NCI-H1694 treated with DMSO at 0.1 percent for 48 hours (cell line): ENCODE measurements at regions not wholly inside any gene's neighbourhood (a gene's known extent, or its start where the extent isn't known, plus 50 kb on each side); places are given as distances from the start of the nearest gene placed in this dataset.
"Not testable (repeated sequence)": the region's sequence is repeated elsewhere in the genome, so short reads cannot be mapped to it uniquely, and the experiment has no call there.

Experiments
- DNase-seq: peaks from one replicate; lab custom pipeline; 2025; lab: John Stamatoyannopoulos, UW

DNA sequence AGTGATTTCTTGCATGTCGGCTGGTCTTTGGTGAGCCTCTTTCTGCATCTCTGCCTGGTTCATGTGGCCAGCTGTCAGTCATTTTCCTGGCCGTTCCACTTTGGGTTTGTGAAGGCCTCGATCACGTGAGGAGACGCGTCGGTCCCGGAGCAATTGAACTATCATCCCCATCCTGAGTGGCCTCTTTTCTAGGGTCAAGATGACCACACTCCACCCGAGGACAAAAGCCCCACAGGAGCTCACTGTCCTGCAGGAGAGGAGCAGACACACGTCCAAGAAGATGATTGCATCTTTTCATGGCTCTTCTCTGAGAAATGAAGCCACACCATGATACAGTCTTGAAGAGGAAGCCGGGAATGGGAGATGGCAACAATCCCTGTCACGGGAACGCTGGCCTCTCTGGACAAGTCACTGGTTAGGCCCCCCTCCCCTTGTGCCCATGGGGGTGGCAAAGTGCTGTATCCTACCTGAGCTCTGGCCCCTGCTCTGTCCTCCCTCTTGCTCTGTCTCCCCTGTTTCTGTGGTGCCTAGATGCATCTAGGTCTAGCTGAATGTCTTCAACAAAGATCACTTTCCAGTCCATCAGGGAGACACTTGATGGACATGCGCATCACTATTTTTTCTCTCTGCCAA is 291.4 kb upstream of the ZNF337 start:
- DNase-seq = not testable (repeated sequence)

DNA sequence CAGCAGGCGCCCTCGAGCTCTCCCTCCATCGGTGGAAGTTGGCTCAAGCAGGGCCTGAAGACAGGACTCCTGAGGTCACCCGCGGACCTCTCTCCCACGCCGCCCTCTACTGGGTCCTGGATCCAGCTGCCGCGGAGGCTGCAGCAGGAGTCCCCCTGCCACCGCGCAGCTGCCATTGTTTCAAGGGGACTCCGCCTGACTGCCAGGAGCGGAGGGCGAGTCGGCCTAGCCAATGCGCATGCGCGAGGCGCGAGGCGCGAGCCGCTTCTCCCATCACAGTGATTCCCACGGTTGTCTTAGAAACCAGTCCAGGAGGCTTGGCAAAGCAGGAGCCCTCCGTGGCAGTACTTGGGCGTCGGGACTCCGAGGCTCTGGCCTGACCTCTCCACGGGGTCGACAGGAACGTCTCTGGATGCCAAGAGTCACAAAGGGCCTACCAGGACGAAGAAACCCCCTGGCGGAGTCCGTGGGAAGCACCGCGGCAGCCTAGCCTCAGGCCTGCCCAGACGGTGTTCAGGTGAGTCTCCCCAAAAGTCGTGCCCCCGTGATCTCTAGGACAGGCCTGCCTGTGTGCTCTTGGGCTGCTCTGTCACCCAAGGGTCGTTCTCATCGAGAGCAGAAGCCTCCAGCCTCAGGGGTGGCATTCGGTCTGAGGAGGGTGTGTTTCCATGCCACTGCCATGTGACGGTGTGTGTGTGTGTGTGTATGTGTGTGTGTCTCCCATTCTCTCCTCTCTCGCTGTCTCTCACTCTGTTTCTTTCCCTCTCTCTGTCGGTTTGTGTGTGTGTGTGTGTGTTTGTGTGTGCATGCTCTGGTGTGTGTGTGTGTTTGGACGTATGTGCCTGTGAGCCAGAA is 290.6 kb upstream of the ZNF337 start:
- DNase-seq = no peak

DNA sequence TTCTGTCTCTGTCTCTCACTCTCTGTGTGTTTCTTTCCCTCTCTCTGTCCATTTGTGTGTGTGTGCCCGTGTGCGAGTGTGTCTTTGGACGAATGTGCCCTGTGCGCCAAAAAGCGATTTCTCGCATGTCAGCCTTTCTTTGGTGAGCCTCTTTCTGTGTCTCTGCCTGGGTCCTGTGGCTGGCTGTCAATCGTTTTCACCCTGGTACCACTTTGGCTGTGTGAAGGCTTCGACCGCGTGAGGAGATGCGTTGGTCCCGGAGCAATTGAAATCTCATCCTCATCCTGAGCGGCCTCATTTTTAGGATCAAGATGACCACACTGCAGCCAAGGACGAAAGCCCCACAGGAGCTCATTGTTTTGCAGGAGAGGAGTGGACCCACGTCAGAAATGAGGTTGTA is 288.9 kb upstream of the ZNF337 start:
- DNase-seq = no peak

DNA sequence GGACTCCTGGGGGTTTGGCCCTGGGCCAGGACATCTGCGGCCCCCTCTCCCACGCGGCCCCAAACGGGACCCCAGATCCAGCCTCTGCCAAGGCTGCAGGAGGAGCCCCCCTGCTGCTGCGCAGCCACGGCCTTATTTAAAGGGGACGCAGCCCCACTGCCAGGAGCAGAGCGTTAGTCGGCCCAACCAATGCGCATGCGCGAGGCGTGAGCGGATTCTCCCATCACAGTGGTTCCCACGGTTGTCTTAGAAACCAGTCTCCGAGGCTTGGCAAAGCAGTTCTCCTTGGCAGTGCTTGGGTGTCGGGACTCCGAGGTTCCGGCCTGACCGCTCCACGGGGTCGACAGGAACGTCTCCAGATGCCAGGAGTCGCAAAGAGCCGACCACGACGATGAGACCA is 288.3 kb upstream of the ZNF337 start:
- no peak for DNase-seq

DNA sequence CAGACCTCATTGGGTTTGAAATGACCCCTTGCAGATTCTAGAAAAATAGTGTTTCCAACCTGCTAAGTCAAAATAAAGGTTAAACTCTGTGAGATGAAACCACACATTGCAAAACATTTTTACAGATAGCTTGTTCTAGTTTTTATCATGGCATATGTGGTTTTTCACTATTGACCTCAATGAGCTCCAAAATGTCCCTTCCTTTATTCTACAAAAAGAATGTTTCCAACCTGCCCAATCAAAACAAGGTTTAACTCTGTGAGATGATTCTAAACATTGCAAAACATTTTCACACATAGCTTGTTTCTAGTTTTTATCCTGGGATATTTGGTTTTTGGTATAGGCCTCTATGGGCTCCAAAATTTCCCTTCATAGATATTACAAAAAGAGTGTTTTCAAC is 286.0 kb upstream of the ZNF337 start:
- DNase-seq = not testable (repeated sequence)

DNA sequence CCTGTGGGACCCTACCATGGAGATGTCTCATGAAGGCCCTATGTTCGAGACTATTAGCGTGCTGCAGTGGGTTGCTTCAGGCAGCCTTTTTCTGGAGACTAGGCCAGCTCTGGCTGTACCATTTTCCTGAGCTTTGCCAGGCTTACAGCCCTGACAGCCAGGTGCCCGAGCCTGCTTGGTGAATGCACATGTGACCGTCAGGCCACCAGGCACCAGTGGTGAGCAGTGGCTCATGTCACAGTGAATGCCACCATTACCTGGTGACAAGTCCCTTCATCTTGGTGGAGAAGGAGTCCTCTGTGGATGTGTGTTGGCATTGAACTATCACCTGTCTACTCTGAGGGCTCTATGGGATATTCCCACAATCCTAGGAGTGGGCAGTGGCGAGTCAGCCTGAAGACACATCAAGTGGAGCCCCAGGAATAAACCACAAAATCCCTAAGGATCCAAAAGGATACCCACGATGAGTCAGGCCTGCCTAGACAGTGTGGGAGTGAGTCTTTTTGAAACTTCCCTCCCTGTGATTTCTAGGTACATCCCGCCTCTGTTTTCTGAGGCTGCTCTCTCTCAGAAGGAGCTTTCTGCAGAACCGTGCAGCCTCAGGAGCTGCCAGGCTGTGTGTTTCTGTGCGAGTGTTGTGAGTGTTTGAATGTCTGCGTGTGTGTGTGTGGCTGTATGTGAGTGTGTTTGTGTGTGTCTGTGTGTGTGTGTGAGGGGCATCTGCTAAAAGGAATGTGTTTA is 282.0 kb upstream of the ZNF337 start:
- DNase-seq = not testable (repeated sequence)

DNA sequence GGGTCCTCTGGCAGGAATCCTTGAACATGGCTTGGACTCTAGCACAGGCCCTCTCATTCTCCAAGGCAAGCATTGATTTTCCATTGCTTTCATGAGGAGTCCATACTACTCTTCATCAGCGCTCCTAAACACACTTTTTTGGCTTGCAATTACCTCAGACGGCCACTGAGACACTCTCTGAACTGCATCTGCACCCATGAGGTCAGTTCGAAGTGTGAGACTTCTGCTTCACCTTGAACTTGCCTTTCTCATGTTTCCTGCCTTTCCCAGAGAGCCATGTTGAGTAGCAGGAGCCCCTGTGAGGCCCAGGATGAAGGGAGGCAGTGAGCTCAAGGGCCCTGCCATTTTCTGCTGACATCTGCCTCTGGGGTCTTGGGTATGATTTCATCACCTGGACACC is 279.2 kb upstream of the ZNF337 start:
- not testable (repeated sequence) for DNase-seq

DNA sequence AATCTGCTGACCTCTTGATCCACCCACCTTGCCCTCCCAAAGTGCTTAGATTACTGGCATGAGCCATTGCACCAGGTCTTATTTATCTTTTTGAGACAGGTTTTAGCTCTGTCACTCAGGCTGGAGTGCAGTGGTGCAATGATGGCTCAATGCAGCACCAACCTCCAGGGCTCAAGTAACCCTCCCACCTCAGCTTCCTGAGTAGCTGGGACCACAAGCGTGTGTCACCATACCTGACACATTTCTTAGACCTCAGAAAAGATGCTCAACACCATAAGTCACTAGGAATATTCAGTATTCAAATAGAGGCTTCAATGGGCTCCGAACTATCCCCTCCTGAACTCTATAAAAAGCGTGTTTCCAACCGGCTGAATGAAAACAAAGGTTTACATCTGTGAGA is 268.6 kb upstream of the ZNF337 start:
- not testable (repeated sequence) for DNase-seq

DNA sequence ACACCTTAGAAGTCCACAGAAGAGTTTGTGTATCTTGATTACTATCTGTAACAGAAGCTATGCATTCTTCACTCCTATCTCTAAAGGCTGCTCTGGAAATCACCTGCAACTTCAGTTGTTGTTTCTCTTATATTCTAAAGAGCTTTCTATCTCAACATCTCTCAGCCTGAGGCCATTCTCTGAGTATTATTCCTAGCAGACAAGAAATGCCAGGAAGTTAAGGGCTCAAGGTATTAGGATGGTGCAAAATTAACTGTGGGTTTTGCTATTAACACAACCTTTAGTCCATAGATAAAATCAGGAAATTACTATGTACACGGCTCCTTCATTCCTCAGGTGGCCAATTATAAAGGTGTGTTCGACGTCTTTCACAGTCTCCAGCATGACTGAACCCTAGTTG is 257.2 kb upstream of the ZNF337 start:
- not testable (repeated sequence) for DNase-seq

DNA sequence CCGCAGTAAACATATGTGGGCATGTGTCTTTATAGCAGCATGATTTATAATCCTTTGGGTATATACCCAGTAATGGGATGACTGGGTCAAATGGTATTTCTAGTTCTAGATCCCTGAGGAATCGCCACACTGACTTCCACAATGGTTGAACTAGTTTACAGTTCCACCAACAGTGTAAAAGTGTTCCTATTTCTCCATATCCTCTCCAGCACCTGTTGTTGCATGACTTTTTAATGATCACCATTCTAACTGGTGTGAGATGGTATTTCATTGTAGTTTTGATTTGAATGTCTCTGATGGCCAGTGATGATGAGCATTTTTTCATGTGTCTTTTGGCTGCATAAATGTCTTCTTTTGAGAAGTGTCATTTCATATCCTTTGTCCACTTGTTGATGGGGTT is 238.6 kb upstream of the ZNF337 start:
- DNase-seq = not testable (repeated sequence)

DNA sequence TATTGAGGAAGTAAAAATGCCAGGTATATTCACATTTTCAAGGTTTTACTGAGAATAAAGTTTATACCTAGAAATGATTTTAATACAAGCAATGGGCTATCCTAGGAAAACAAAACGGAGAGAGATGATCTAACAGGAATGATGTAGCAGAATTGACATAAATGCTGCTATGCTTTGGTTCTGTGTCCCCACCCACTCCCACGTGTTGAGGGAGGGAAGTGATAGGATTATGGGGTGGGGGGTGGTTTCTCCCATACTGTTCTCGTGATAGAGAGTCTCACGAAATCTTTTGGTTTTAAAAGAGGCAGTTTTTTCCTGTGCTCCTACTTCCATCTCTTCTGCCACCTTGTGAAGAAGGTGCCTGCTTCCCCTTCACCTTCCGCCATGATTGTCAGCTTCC is 236.2 kb upstream of the ZNF337 start:
- not testable (repeated sequence) for DNase-seq

DNA sequence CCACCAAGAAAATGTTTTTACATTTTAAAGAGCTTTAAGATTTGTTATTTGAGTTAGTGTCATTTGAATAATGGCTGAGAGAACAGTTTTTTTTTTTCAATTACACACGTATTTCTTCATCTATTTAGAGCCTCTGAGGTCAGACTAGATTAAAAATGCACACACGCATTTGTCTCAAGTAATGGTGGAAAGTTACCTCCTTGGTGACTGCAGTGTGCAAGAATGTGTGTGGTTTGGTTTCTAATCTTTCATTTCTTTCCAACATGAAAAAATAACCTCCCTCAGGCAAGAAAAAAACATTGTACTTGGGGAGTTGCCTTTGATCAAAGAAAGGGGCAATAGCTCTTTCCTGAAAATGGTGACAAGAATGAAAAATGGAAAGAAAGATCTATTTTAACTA is 235.5 kb upstream of the ZNF337 start:
- DNase-seq = not testable (repeated sequence)

DNA sequence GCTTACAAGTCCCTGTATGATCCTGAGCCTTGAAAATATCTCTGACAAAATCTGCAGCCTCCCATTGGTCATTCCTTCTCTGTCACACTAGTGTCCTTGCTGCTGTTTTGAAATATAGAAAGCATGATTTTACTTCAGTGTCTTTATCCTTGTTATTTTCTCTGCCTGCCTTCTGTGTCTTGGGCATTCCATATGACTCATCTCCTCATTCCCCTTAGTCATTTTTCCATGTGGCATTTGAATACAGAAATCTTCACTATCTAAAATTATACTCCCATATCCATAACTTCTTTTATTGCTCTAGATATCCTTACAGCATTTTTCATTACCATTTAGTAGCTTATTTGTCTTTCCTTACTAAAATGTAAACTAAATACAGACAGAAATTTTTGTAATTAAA is 205.7 kb upstream of the ZNF337 start:
- not testable (repeated sequence) for DNase-seq

DNA sequence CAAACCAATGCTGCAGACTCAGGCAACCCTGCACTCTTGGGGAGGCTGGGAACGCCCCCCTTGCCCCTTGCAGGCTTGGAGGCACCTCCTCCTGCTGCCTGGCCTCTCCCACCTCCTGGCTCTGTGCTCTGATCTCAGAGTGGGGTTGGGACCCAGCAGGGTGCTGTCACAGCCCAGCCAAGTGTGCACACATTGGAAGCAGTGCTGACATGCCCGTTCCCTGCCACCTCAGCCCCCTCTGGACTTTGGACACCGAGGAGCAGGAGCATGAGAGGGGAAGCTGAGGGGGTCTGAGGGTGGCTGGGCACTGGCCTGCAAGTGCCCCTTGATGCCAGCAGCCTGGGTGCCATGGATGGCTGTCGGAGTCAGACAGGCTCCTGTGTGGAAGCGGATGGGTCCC is 202.0 kb upstream of the ZNF337 start:
- not testable (repeated sequence) for DNase-seq

DNA sequence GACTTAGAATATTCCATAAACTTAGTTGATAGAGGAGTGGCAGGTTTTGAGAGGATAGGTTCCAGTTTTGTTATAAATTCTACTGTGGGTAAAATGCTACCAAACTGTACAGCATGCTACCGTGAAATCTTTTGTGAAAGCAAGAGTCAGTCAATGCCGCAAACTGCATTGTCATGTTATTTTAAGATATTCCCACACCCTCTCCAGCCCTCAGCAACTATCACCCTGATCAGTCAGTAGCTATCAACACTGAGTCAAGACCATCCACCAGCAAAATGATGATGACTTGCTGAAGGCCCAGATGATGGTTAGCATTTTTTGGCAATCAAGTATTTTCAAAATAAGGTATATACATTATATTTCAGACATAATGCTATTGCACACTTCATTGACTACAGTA is 182.4 kb upstream of the ZNF337 start:
- DNase-seq = not testable (repeated sequence)

DNA sequence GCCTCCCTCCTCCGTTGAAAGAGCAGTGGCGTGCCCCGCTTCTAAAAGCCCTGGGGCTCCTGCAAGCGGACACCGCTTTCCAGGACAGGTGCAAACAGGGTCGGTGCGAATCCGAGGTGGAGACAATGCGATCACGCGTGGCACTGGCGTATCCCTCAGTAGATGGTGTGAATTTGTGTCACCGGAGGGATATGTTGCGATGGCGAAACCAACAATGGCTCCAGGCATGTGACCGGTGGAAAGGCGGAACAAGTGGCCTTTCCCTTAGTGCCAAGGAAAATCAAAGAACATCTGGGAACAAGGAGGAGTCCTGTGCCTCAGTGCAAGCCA is 172.0 kb upstream of the ZNF337 start:
- DNase-seq = not testable (repeated sequence)

DNA sequence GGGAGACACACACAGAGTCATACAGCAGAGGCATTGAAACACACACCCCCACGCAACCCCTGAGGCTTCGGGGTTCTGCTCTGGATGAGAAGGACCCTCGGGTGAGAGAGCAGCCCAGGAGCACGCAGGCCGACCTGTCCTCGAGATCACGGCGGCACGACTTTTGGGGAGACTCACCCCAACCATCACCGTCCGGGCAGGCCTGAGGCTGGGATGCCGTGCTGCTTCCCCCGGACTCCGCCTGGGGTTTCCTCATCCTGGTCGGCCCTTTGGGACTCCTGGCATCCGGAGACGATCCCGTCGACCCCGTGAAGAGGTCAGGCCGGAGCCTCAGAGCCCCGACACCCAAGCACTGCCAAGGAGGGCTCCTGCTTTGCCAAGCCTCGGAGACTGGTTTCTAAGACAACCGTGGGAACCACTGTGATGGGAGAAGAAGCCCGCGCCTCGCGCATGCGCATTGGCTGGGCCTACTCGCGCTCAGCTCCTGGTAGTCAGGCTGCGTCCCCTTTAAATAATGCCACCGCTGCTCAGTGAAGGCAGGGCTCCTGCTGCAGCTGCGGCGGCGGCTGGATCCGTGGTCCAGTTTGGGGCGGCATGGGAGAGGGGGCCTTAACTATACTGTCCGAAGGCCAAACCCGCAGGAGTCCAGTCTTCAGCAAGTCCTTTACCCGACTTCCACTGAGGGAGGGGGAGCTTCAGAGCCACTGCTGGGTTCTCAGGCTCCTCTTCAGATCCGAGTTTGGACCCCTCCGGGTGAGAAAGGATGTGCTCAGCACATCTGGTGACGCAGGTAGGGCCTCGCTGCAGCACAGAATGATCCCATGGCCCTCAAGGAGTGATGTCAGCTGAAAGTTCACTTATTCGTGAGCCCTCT is 171.4 kb upstream of the ZNF337 start:
- DNase-seq = peak; percentile 6

DNA sequence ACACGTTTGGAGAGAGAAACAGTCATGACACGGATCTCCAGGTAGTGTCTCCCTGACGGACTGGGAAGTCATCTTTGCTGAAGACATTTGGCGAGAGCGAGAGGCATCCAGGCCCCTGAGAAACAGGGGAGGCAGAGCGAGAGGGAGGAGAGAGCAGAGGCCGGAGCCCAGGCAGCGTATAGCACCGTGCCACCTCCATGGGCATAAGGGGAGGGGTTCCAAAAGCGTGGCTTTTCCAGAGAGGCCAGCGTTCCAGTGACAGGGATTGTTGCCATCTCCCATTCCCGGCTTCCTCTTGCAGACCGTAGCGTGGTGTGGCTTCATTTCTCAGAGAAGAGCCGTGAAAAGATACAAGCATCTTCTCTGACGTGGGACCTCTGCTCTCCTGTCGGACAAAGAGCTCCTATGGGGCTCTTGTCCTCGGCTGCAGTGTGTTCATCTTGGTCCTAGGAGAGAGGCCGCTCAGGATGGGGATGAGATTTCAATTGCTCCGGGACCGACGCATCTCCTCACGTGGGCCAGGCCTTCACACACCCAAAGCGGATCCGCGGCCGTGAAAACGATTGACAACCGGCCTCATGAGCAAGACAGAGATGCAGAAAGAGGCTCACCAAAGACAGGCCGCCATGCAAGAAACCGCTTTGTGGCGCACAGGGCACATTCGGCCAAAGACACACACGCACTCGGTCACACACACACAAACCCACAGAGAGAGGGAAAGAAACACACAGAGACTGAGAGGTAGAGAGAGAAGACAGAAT is 170.5 kb upstream of the ZNF337 start:
- not testable (repeated sequence) for DNase-seq

DNA sequence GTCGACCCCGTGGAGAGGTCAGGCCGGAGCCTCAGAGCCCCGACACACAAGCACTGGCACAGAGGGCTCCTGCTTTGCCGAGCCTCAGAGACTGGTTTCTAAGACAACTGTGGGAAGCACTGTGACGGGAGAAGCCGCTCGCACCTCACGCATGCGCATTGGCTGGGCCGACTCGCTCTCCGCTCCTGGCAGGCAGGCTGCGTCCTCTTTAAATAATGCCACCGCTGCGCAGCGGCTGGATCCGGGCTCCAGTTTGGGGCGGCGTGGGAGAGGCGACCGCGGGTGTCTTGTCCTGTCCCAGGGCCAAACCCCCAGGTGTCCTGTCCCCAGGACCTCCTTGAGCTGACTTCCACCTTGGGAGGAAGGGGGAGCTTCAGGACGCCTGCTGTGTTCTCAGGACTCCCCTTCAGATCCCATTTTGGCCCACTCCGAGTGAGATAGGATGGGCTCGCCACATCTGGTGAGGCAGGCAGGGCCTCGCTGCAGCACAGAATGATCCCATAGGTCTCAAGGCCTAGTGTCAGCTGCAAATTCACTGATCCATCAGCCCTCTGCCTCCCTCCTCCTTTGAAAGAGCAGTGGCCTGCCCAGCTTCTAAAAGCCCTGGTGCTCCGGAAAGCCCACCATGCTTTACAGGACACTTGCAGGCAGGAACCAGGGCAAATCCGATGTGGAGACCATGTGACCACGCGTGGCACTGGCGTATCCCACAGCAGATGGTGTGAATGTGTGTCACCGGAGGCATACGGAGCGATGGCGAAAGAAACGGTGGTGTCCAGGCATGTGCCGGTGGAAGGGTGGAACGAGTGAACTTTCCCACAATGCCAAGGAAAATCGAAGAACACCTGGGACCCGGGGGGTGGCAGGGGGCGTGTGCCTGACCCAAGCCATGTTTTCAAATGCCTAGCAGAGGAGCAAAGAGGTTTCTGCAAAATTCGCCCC is 169.3 kb upstream of the ZNF337 start:
- no peak for DNase-seq
